ENCODE measurements at regions not wholly inside any gene's neighbourhood (a gene's known extent, or its start where the extent isn't known, plus 50 kb on each side); places are given as distances from the start of the nearest gene placed in this dataset.

DNA sequence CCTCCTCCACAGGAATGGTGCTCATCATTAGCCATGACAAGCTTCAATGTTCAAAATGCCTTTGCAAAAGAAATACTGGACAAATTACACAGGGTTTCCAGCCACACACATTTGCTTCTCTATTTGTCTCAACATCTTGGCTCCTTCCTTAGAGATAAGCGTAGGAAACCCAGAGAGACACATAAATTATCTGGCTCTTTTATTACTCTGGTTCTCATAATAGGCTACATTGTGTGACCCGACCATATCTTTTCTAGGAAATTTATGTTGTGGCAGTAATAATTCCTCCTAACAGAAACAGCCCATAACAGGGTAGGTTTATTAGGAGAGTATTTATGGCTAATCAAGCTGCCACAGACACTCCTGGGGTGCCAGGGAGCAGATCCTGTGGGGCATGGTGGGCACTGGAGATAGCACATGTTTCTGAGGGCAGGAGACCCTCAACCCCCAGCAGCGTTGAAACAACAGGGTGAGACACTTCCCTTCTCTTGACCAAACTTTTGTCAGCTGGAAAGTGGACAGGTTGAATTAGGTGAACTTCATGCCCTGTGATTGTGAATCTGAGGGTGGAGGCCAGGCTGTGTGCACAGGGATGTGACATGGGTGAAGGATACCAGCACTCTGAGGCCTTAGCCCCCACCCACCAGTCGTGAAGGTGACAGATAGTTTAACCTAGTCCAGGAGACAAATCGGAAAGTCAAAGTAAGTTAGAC is 295.9 kb upstream of the ZNF32 start:
- no peak overlapping the region for H3K4me3 ChIP-seq (ENCODE audit: low read depth in 2 of 2, low read length in 2 of 2)
- DNase-seq (ENCODE audit: low read depth, low spot score) = no peak
- BruUV-seq (replicated peaks) = no TSS peak
- in situ Hi-C loops (cut with HindIII; ENCODE audit: low pct_unique_long_range_greater_than_20kb, low sequenced_read_pairs) (no loop called here), intact Hi-C loops (cut with micrococcal nuclease; ENCODE audit: unreplicated experiment) (no loop called here)
- H3K9me3 ChIP-seq (ENCODE audit: control insufficient read depth, insufficient read depth, low read depth, low read length) = no peaks in the 10 kb centered on the region
- TF ChIP-seq CTCF (IDR thresholded peaks at IDR 0.05) (no peak), SIN3A (IDR thresholded peaks at IDR 0.05; ENCODE audit: borderline replicate concordance, insufficient read depth, low read depth, low read length) (no peak), POLR2AphosphoS5 (IDR thresholded peaks at IDR 0.05; ENCODE audit: low read depth, low read length) (no peak), TCF7L2 (IDR thresholded peaks at IDR 0.05; ENCODE audit: low read depth, low read length) (no peak)
- TF ChIP-seq, protein P1, sequence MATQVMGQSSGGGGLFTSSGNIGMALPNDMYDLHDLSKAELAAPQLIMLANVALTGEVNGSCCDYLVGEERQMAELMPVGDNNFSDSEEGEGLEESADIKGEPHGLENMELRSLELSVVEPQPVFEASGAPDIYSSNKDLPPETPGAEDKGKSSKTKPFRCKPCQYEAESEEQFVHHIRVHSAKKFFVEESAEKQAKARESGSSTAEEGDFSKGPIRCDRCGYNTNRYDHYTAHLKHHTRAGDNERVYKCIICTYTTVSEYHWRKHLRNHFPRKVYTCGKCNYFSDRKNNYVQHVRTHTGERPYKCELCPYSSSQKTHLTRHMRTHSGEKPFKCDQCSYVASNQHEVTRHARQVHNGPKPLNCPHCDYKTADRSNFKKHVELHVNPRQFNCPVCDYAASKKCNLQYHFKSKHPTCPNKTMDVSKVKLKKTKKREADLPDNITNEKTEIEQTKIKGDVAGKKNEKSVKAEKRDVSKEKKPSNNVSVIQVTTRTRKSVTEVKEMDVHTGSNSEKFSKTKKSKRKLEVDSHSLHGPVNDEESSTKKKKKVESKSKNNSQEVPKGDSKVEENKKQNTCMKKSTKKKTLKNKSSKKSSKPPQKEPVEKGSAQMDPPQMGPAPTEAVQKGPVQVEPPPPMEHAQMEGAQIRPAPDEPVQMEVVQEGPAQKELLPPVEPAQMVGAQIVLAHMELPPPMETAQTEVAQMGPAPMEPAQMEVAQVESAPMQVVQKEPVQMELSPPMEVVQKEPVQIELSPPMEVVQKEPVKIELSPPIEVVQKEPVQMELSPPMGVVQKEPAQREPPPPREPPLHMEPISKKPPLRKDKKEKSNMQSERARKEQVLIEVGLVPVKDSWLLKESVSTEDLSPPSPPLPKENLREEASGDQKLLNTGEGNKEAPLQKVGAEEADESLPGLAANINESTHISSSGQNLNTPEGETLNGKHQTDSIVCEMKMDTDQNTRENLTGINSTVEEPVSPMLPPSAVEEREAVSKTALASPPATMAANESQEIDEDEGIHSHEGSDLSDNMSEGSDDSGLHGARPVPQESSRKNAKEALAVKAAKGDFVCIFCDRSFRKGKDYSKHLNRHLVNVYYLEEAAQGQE (IDR thresholded peaks at IDR 0.05; ENCODE audit: insufficient read depth in 1 of 2, low read depth in 2 of 2, low read length in 1 of 2) = no peak
- ChIA-PET CTCF (no interaction called here), POLR2A (no interaction called here)
- H3K27me3 ChIP-seq (ENCODE audit: control insufficient read depth, insufficient read depth, low read length) = no peaks in the 10 kb centered on the region
- H3K4me1 ChIP-seq (ENCODE audit: control insufficient read depth, insufficient read depth, low read length) = no peaks in the 10 kb centered on the region
- no peaks in the 10 kb centered on the region for H3K36me3 ChIP-seq (ENCODE audit: control insufficient read depth, insufficient read depth, low read length)
- H3K27ac ChIP-seq (ENCODE audit: low read length) = no peak overlapping the region
- ATAC-seq = no peak

- in situ Hi-C loops (cut with HindIII; ENCODE audit: low pct_unique_long_range_greater_than_20kb, low sequenced_read_pairs) (no loop called here), intact Hi-C loops (cut with micrococcal nuclease; ENCODE audit: unreplicated experiment) (no loop called here)
- ChIA-PET CTCF (no interaction called here), POLR2A (no interaction called here)
- Histone ChIP-seq H3K4me1 (ENCODE audit: control insufficient read depth, insufficient read depth, low read length) (no peaks in the 10 kb centered on the region), H3K27ac (ENCODE audit: low read length) (no peak overlapping the region), H3K27me3 (ENCODE audit: control insufficient read depth, insufficient read depth, low read length) (no peaks in the 10 kb centered on the region), H3K9me3 (ENCODE audit: control insufficient read depth, insufficient read depth, low read depth, low read length) (no peaks in the 10 kb centered on the region), H3K4me3 (ENCODE audit: low read depth in 2 of 2, low read length in 2 of 2) (no peak overlapping the region), H3K36me3 (ENCODE audit: control insufficient read depth, insufficient read depth, low read length) (no peaks in the 10 kb centered on the region)
- ATAC-seq (no peak), DNase-seq (ENCODE audit: low read depth, low spot score) (no peak)
- BruUV-seq (replicated peaks) = no TSS peak
- TF ChIP-seq SIN3A (IDR thresholded peaks at IDR 0.05; ENCODE audit: borderline replicate concordance, insufficient read depth, low read depth, low read length) (no peak), POLR2AphosphoS5 (IDR thresholded peaks at IDR 0.05; ENCODE audit: low read depth, low read length) (no peak), CTCF (IDR thresholded peaks at IDR 0.05) (no peak)
- TF ChIP-seq, protein P1 (IDR thresholded peaks at IDR 0.05; ENCODE audit: insufficient read depth in 1 of 2, low read depth in 2 of 2, low read length in 1 of 2) = no peak
Observed at GRCh38 chr10:43943818-43944360, 295.2 kb upstream of the ZNF32 start.
